Ishikawa (cell line): ENCODE measurements at regions not wholly inside any gene's neighbourhood (a gene's known extent, or its start where the extent isn't known, plus 50 kb on each side); places are given as distances from the start of the nearest gene placed in this dataset.

Experiments
- CEBPB ChIP-seq: IDR thresholded peaks from 2 replicates; pipeline ENCODE4 v1.6.1; 2012
- CREB1 ChIP-seq: IDR thresholded peaks from 2 replicates; pipeline ENCODE4 v1.6.1; 2012; ENCODE audit warnings: low read depth
- EGR1 ChIP-seq: IDR thresholded peaks from 2 replicates; pipeline ENCODE4 v1.6.1; 2012
- EP300 ChIP-seq: IDR thresholded peaks from 2 replicates; pipeline ENCODE4 v1.6.1; 2012; ENCODE audit warnings: borderline replicate concordance
- FOXM1 ChIP-seq: IDR thresholded peaks from 2 replicates; pipeline ENCODE4 v1.6.1; 2012; ENCODE audit warnings: low read depth, borderline replicate concordance
- NFIC ChIP-seq: IDR thresholded peaks from 2 replicates; pipeline ENCODE4 v1.6.1; 2012
- RAD21 ChIP-seq: IDR thresholded peaks from 2 replicates; pipeline ENCODE4 v1.6.1; 2012; ENCODE audit warnings: low read depth
- TAF1 ChIP-seq: IDR thresholded peaks from 2 replicates; pipeline ENCODE4 v1.6.1; 2012; ENCODE audit warnings: low read depth, mild to moderate bottlenecking
- TCF12 ChIP-seq: IDR thresholded peaks from 2 replicates; pipeline ENCODE4 v1.6.1; 2012; ENCODE audit warnings: low read depth
- TEAD4 ChIP-seq: IDR thresholded peaks from 2 replicates; pipeline ENCODE4 v1.6.1; 2012
- YY1 ChIP-seq: IDR thresholded peaks from 2 replicates; pipeline ENCODE4 v1.6.1; 2012; ENCODE audit warnings: low read depth
- ZBTB7A ChIP-seq: IDR thresholded peaks from 2 replicates; pipeline ENCODE4 v1.6.1; 2012; ENCODE audit warnings: low read depth
- TF ChIP-seq, protein P1 (sequence below): IDR thresholded peaks from 2 replicates; pipeline ENCODE4 v1.6.1; 2012
- TF ChIP-seq, protein P2 (sequence below): IDR thresholded peaks from 2 replicates; pipeline ENCODE4 v1.6.1; 2012
- TF ChIP-seq, protein P3 (sequence below): IDR thresholded peaks from 2 replicates; pipeline ENCODE4 v1.6.1; 2012; ENCODE audit warnings: low read depth, mild to moderate bottlenecking

DNA sequence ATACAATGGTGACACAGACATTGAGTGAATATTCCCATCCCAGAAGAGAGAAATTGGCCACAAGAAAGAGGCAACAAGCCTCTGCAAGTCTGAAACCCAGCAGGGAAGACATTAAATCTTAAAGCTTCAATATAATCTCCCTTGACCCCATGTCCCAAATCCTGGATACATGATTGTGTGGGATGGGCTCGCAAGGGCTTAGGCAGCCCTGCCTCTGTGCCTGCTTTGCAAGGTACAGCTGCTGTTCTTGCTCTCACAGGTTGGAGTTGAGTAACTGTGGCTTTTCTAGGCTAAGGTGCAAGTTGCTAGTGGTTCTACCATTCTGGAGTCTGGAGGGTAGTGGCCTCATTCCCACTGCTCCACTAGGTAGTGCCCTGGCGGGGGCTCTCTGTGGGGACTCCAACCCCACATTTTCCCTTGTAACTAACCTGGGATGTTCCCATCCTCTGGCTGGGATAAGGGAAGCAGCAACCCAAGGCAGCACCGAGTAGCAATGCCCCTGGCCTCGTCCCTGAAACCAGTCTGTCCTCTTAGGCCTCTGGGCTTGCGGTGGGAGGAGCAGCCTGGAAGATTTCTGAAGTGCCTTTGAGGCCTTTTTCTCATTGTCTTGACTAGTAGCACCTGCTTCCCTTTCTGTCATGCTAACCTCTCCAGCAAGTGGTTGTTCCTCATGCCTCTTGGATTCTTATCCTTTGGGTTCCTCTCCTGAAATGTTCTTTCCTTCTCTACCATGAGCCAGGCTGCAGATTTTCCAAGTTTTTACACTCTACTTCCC is 90.0 kb downstream of the FAM174B start:
- TF ChIP-seq FOXM1, result no peak
- TF ChIP-seq NFIC, result no peak
- no peak for TF ChIP-seq TCF12
- no peak for TF ChIP-seq TAF1
- no peak for TF ChIP-seq CREB1
- TF ChIP-seq CEBPB, result no peak
- TF ChIP-seq, protein P1, sequence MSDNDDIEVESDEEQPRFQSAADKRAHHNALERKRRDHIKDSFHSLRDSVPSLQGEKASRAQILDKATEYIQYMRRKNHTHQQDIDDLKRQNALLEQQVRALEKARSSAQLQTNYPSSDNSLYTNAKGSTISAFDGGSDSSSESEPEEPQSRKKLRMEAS, result no peak
- TF ChIP-seq EP300, result no peak
- TF ChIP-seq TEAD4, result no peak
- no peak for TF ChIP-seq RAD21
- TF ChIP-seq ZBTB7A, result no peak
- no peak for TF ChIP-seq EGR1
- TF ChIP-seq YY1, result no peak
- TF ChIP-seq, protein P2, sequence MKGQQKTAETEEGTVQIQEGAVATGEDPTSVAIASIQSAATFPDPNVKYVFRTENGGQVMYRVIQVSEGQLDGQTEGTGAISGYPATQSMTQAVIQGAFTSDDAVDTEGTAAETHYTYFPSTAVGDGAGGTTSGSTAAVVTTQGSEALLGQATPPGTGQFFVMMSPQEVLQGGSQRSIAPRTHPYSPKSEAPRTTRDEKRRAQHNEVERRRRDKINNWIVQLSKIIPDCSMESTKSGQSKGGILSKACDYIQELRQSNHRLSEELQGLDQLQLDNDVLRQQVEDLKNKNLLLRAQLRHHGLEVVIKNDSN, result no peak
- TF ChIP-seq, protein P3, sequence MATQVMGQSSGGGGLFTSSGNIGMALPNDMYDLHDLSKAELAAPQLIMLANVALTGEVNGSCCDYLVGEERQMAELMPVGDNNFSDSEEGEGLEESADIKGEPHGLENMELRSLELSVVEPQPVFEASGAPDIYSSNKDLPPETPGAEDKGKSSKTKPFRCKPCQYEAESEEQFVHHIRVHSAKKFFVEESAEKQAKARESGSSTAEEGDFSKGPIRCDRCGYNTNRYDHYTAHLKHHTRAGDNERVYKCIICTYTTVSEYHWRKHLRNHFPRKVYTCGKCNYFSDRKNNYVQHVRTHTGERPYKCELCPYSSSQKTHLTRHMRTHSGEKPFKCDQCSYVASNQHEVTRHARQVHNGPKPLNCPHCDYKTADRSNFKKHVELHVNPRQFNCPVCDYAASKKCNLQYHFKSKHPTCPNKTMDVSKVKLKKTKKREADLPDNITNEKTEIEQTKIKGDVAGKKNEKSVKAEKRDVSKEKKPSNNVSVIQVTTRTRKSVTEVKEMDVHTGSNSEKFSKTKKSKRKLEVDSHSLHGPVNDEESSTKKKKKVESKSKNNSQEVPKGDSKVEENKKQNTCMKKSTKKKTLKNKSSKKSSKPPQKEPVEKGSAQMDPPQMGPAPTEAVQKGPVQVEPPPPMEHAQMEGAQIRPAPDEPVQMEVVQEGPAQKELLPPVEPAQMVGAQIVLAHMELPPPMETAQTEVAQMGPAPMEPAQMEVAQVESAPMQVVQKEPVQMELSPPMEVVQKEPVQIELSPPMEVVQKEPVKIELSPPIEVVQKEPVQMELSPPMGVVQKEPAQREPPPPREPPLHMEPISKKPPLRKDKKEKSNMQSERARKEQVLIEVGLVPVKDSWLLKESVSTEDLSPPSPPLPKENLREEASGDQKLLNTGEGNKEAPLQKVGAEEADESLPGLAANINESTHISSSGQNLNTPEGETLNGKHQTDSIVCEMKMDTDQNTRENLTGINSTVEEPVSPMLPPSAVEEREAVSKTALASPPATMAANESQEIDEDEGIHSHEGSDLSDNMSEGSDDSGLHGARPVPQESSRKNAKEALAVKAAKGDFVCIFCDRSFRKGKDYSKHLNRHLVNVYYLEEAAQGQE, result no peak

DNA sequence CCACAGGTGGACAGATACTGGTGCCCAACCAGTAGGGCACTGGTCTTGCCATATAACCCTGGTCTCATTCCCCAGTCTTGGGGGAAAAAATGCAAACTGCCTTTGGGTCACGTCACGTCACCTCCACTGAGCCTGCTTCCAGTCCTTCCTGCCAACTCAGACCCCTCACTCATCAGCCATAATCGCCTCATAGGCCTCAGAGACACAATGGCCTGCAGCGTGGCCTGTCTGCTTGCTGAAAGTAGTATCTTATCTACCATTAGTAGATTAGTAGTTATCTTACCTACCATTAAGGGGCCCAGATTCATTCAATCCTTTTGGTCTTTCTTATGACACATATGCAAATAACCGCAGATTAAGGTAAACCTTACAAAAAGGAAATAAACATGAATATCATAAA is 93.8 kb downstream of the FAM174B start:
- no peak for TF ChIP-seq NFIC
- TF ChIP-seq TEAD4, result no peak
- TF ChIP-seq, protein P2, result no peak
- no peak for TF ChIP-seq TAF1

DNA sequence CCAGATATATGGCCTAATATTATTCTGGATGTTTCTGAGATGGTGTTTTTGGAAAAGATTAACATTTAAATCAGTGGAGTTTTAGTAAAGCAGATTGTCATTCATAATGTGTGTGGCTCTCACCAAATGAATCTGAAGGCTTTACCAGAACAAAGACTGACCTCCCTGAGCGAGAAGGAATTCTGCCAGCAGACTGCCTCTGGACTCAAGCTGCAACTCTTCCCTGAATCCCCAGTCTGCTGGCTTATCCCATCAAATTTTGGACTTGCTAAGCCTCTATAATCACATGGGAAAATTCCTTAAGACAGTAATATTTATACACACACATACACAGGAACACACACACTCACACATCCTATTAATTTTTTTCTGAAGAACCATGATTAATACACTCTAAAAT is 102.3 kb downstream of the FAM174B start:
- TF ChIP-seq CEBPB (no peak), NFIC (no peak), FOXM1 (no peak), CREB1 (no peak), TCF12 (no peak), EP300 (no peak), RAD21 (no peak), EGR1 (no peak), YY1 (no peak), TAF1 (no peak), ZBTB7A (no peak), TEAD4 (no peak)
- TF ChIP-seq, protein P1, result no peak
- TF ChIP-seq, protein P3, result no peak
- TF ChIP-seq, protein P2, result no peak

DNA sequence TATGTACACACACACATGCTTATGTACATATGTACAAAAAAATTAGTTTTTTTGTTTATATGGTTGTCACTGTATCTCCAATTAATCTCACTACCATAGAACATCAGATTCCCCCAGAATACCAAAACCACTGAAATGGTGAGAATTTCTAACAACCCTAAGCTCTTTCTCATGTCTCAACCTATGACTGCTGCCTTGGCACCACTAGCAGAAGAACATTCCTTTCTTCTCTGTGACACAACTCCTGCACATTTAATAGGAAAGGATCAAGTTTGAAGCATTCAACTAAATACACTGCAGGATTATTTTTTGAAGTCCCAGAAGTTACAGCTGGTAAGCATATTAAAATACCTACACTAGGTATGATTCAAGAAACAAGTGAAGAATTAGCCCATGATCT is 109.6 kb downstream of the FAM174B start:
- TF ChIP-seq RAD21, result no peak
- TF ChIP-seq EGR1, result no peak
- no peak for TF ChIP-seq TCF12
- no peak for TF ChIP-seq EP300
- TF ChIP-seq, protein P2, result no peak
- no peak for TF ChIP-seq CEBPB
- TF ChIP-seq NFIC, result no peak
- TF ChIP-seq CREB1, result no peak
